H1 (cell line): ENCODE measurements at regions not wholly inside any gene's neighbourhood (a gene's known extent, or its start where the extent isn't known, plus 50 kb on each side); places are given as distances from the start of the nearest gene placed in this dataset.

ENCODE experiments used
- CTCF ChIA-PET: fragments of 300-600 bp; sonication (Branson Sonifier 250); formaldehyde crosslinking; loops from one replicate; lab custom pipeline; 2021; ENCODE audit not compliant: partially characterized antibody; lab: Charles Lee
- POLR2A ChIA-PET: fragments of 300-600 bp; sonication (Branson Sonifier 250); formaldehyde crosslinking; loops from one replicate; lab custom pipeline; 2021; ENCODE audit warnings: inconsistent platforms; ENCODE audit not compliant: partially characterized antibody; lab: Charles Lee
- DNase-seq, 2 experiments: peaks; one replicate each; pipeline versions ENCODE4 v3.0.0 to v3.0.0-alpha.2; 2010 to 2022; ENCODE audit warnings: low spot score in 2 of 2, low read depth in 1 of 2, mixed read lengths in 1 of 2
- FAIRE-seq: peaks from 2 replicates; lab custom pipeline; 2011; peaks lifted over from hg19 to GRCh38; lab: Jason Lieb, UNC
- H2AFZ ChIP-seq: 2 replicates; pipeline ENCODE4 v1.8.1; 2012; ENCODE audit warnings: low read length, inconsistent platforms
- H2AK5ac ChIP-seq: 2 replicates; pipeline ENCODE4 v1.6.1; 2013; ENCODE audit warnings: low read depth, low read length
- H2BK120ac ChIP-seq: replicated peaks from 2 replicates; pipeline ENCODE3; 2013; ENCODE audit warnings: low read depth, low read length, inconsistent platforms
- H2BK12ac ChIP-seq: 2 replicates; pipeline ENCODE4 v1.6.1; 2013; ENCODE audit warnings: low read depth, low read length
- H2BK15ac ChIP-seq: 2 replicates; pipeline ENCODE4 v1.6.1; 2013; ENCODE audit warnings: low read length
- H2BK20ac ChIP-seq: 2 replicates; pipeline ENCODE4 v1.6.1; 2013; ENCODE audit warnings: low read length
- H2BK5ac ChIP-seq: 2 replicates; pipeline ENCODE4 v1.6.1; 2013; ENCODE audit warnings: low read depth, low read length
- H3K14ac ChIP-seq: 2 replicates; pipeline ENCODE4 v1.6.1; 2013; ENCODE audit warnings: inconsistent platforms; ENCODE audit not compliant: insufficient read length
- H3K18ac ChIP-seq: 2 replicates; pipeline ENCODE4 v1.6.1; 2013; ENCODE audit warnings: low read length; ENCODE audit errors: extremely low read depth
- H3K23ac ChIP-seq: 2 replicates; pipeline ENCODE4 v1.6.1; 2013; ENCODE audit warnings: inconsistent platforms; ENCODE audit not compliant: insufficient read length
- H3K23me2 ChIP-seq: 2 replicates; pipeline ENCODE4 v1.6.1; 2013; ENCODE audit warnings: low read depth, low read length
- H3K27ac ChIP-seq: 2 replicates; pipeline ENCODE4 v1.6.1; 2011; ENCODE audit warnings: low read depth, low read length, inconsistent platforms
- H3K27me3 ChIP-seq, 4 experiments: replicated peaks in 1 of 4; 1 replicate in 1 of 4; 2 replicates in 3 of 4; pipeline versions ENCODE4 v1.6.1 to v1.8.1; 2011 to 2013; ENCODE audit warnings: low read length in 3 of 4, mild to moderate bottlenecking in 3 of 4, inconsistent platforms in 2 of 4, mixed read lengths in 2 of 4, moderate library complexity in 1 of 4; ENCODE audit not compliant: control insufficient read depth in 3 of 4, insufficient read depth in 3 of 4; ENCODE audit errors: extremely low read depth in 1 of 4
- H3K36me3 ChIP-seq, 4 experiments: 2 replicates each; pipeline versions ENCODE4 v1.6.1 to v1.8.1; 2011 to 2013; ENCODE audit warnings: mild to moderate bottlenecking in 4 of 4, low read length in 3 of 4, moderate library complexity in 2 of 4, control low read depth in 1 of 4, inconsistent platforms in 1 of 4; ENCODE audit not compliant: insufficient read depth in 4 of 4, control insufficient read depth in 2 of 4
- H3K4ac ChIP-seq: replicated peaks from 2 replicates; pipeline ENCODE3; 2013; ENCODE audit warnings: low read length, low read depth, mixed read lengths, inconsistent platforms; ENCODE audit not compliant: insufficient read length
- H3K4me1 ChIP-seq, 4 experiments: replicated peaks in 1 of 4; 1 replicate in 1 of 4; 2 replicates in 3 of 4; pipeline versions ENCODE4 v1.6.1 to v1.8.1; 2011 to 2013; ENCODE audit warnings: low read length in 3 of 4, inconsistent platforms in 2 of 4, mixed read lengths in 1 of 4; ENCODE audit not compliant: insufficient read depth in 4 of 4, control insufficient read depth in 3 of 4
- H3K4me2 ChIP-seq, 2 experiments: 2 replicates each; pipeline versions ENCODE4 v1.6.1 to v1.8.1; 2011 to 2013; ENCODE audit warnings: low read depth in 2 of 2, low read length in 2 of 2, control low read depth in 1 of 2, inconsistent platforms in 1 of 2, mild to moderate bottlenecking in 1 of 2; ENCODE audit not compliant: insufficient read depth in 1 of 2
- H3K4me3 ChIP-seq, 4 experiments: fragments of 200-600, 300-600 bp in 1 of 4; sonication (generic), shearing (Covaris generic), sonication (Bioruptor Twin) in 1 of 4; 2 replicates each; pipeline versions ENCODE4 v1.5.1 to v1.8.1; 2011 to 2016; ENCODE audit warnings: low read length in 4 of 4, low read depth in 3 of 4, control low read depth in 2 of 4, inconsistent platforms in 2 of 4, mild to moderate bottlenecking in 2 of 4, mixed read lengths in 1 of 4, moderate library complexity in 1 of 4; ENCODE audit not compliant: insufficient read depth in 2 of 4; ENCODE audit errors: extremely low read depth in 1 of 4
- H3K56ac ChIP-seq: replicated peaks from 2 replicates; pipeline ENCODE3; 2013; ENCODE audit warnings: low read depth, mild to moderate bottlenecking, mixed read lengths, low read length, inconsistent platforms; ENCODE audit not compliant: insufficient read length
- H3K79me1 ChIP-seq: 2 replicates; pipeline ENCODE4 v1.6.1; 2013; ENCODE audit warnings: low read depth, low read length, control low read depth
- H3K79me2 ChIP-seq, 2 experiments: 2 replicates each; pipeline versions ENCODE4 v1.6.1 to v1.8.1; 2012 to 2013; ENCODE audit warnings: low read length in 2 of 2, mild to moderate bottlenecking in 2 of 2, inconsistent platforms in 1 of 2; ENCODE audit not compliant: insufficient read depth in 2 of 2, control insufficient read depth in 1 of 2
- H3K9ac ChIP-seq, 4 experiments: replicated peaks in 1 of 4; 1 replicate in 1 of 4; 2 replicates in 3 of 4; pipeline versions ENCODE4 v1.6.1 to v1.8.1; 2011 to 2013; ENCODE audit warnings: low read depth in 3 of 4, low read length in 3 of 4, control low read depth in 2 of 4, mild to moderate bottlenecking in 2 of 4, moderate library complexity in 2 of 4, inconsistent platforms in 1 of 4; ENCODE audit errors: extremely low read depth in 1 of 4
- H3K9me3 ChIP-seq, 2 experiments: 2 replicates each; pipeline versions ENCODE4 v1.6.1 to v1.8.1; 2012 to 2013; ENCODE audit warnings: mild to moderate bottlenecking in 2 of 2, moderate library complexity in 2 of 2, control low read depth in 1 of 2, inconsistent platforms in 1 of 2, low read depth in 1 of 2, low read length in 1 of 2, mixed read lengths in 1 of 2; ENCODE audit not compliant: insufficient read depth in 2 of 2
- H4K20me1 ChIP-seq, 2 experiments: replicated peaks in 1 of 2; 2 replicates each; pipeline versions ENCODE3 to v1.8.1; 2011 to 2013; ENCODE audit warnings: inconsistent platforms in 2 of 2, low read length in 2 of 2, mild to moderate bottlenecking in 1 of 2; ENCODE audit not compliant: insufficient read depth in 2 of 2, control insufficient read depth in 1 of 2
- H4K5ac ChIP-seq: 2 replicates; pipeline ENCODE4 v1.6.1; 2013; ENCODE audit warnings: low read length, low read depth, mixed read lengths, inconsistent platforms; ENCODE audit not compliant: insufficient read length
- H4K8ac ChIP-seq: 2 replicates; pipeline ENCODE4 v1.8.0; 2013; ENCODE audit warnings: mild to moderate bottlenecking, moderate library complexity, low read length, inconsistent platforms; ENCODE audit not compliant: insufficient read depth; ENCODE audit errors: extremely low read depth
- H4K91ac ChIP-seq: replicated peaks from 2 replicates; pipeline ENCODE3; 2013; ENCODE audit warnings: low read length, mixed read lengths, inconsistent platforms; ENCODE audit not compliant: insufficient read length
- BRCA1 ChIP-seq: IDR thresholded peaks from 2 replicates; pipeline ENCODE4 v1.6.1; 2012; ENCODE audit warnings: low read depth, low read length, improper control_type of control experiment
- CBX5 ChIP-seq: fragments of 300-800, 300-1000 bp; sonication (generic); IDR thresholded peaks from 2 replicates; pipeline ENCODE4 v1.7.1; 2016; ENCODE audit warnings: antibody characterized with exemption, low read length, low read depth
- EP300 ChIP-seq, 2 experiments: IDR thresholded peaks; 1 replicate in 1 of 2; 2 replicates in 1 of 2; pipeline ENCODE4 v1.6.1; 2011 to 2012; ENCODE audit warnings: low read depth in 2 of 2, low read length in 2 of 2, mild to moderate bottlenecking in 2 of 2, borderline replicate concordance in 1 of 2, inconsistent platforms in 1 of 2, moderate library complexity in 1 of 2
- JUND ChIP-seq: IDR thresholded peaks from 2 replicates; pipeline ENCODE4 v1.6.1; 2011; ENCODE audit warnings: mild to moderate bottlenecking, improper control_type of control experiment, low read length
- KDM4A ChIP-seq: IDR thresholded peaks from one replicate; pipeline ENCODE4 v1.7.1; 2012; ENCODE audit warnings: low read depth, mild to moderate bottlenecking, moderate library complexity, low read length, inconsistent platforms; ENCODE audit not compliant: severe bottlenecking
- NANOG ChIP-seq: IDR thresholded peaks from 2 replicates; pipeline ENCODE4 v1.6.1; 2011; ENCODE audit warnings: low read length, low read depth, mild to moderate bottlenecking, inconsistent platforms; ENCODE audit not compliant: insufficient read depth, poor library complexity, severe bottlenecking
- RNF2 ChIP-seq: fragments of 200-900, 300-1000 bp; sonication (generic); IDR thresholded peaks from 2 replicates; pipeline ENCODE4 v1.7.1; 2016; ENCODE audit warnings: borderline replicate concordance, low read depth, mild to moderate bottlenecking, antibody characterized with exemption, low read length; ENCODE audit not compliant: poor library complexity, severe bottlenecking; ENCODE audit errors: missing control alignments
- SIRT6 ChIP-seq: IDR thresholded peaks from one replicate; pipeline ENCODE4 v1.7.1; 2012; ENCODE audit warnings: low read length, inconsistent platforms
- SP1 ChIP-seq: IDR thresholded peaks from 2 replicates; pipeline ENCODE4 v1.6.1; 2011; ENCODE audit warnings: low read depth, low read length
- SUZ12 ChIP-seq: fragments of 200-600 bp; sonication (generic); IDR thresholded peaks from 2 replicates; pipeline ENCODE4 v1.6.1; 2012; ENCODE audit warnings: mild to moderate bottlenecking, inconsistent platforms, low read length, moderate library complexity, mixed read lengths
- WGBS, 2 experiments: shearing (Covaris generic) in 1 of 2; methylation state at CpG; one replicate each; pipeline versions ENCODE4 v1.1.6 to v1.1.7; 2013 to 2015; ENCODE audit warnings: low lambda C conversion rate in 2 of 2, mixed read lengths in 2 of 2, inconsistent platforms in 1 of 2, low coverage in 1 of 2, missing lambda C conversion rate in 1 of 2; ENCODE audit not compliant: insufficient replicate concordance in 2 of 2, insufficient coverage in 1 of 2, insufficient read length in 1 of 2; ENCODE audit errors: extremely low coverage in 1 of 2, missing lambda C conversion rate in 1 of 2; 5-methylcytosine and 5-hydroxymethylcytosine counted together

DNA sequence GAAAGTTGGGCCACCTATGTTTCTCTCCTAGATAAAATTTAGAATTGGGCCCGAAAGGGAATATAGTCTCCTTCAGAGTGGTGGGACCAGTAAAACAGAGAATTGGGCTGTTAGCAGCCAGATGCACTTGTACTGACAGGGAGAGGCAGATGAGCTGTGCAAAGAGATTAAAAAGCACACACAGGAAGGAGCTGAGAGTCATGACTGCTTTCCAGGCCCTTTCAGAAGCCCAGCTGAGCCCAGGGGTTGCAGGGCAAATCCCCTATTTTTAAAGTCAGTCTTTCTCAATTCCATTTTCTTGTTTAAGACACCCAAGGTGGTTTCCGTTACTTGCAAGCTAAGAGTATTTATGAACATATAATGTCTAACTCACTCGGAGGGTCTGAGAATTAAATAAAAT, 130.4 kb downstream of the PRELID2 start:
- Histone ChIP-seq H3K4me3 (no peak overlapping the region), H3K27me3 (no peaks in the 10 kb centered on the region), H2BK120ac (no peak overlapping the region), H3K9me3 (no peaks in the 10 kb centered on the region), H3K27ac (no peak overlapping the region), H3K9ac (no peak overlapping the region), H3K4me2 (no peak overlapping the region), H2BK15ac (no peak overlapping the region), H2BK20ac (no peak overlapping the region), H2BK12ac (no peak overlapping the region), H2BK5ac (no peak overlapping the region), H4K91ac (no peak overlapping the region), H2AFZ (no peak overlapping the region), H3K79me2 (no peaks in the 10 kb centered on the region), H3K36me3 (no peaks in the 10 kb centered on the region), H3K4me1 (no peaks in the 10 kb centered on the region), H3K14ac (no peak overlapping the region), H4K20me1 (peaks cover 0 to 2% of the 10 kb centered on the region in 2 experiments), H3K23ac (no peak overlapping the region), H3K4ac (no peak overlapping the region), H3K23me2 (no peaks in the 10 kb centered on the region), H3K18ac (no peak overlapping the region), H2AK5ac (no peak overlapping the region), H3K56ac (no peak overlapping the region), H4K8ac (no peak overlapping the region), H4K5ac (no peak overlapping the region), H3K79me1 (no peaks in the 10 kb centered on the region)
- POLR2A ChIA-PET: interaction anchor here (0.6 to 0.7 kb wide), 2 partner anchors 76 to 1876 kb away, joined by 3 read pairs; no protein-coding TSS in a partner anchor
- no peak for FAIRE-seq
- TF ChIP-seq EP300 (IDR thresholded peaks at IDR 0.05; ENCODE audit: borderline replicate concordance in 1 of 2, low read depth in 2 of 2, low read length in 2 of 2) (no peak), SIRT6 (no peak), KDM4A (no peak), JUND (no peak), CBX5 (no peak), BRCA1 (no peak), SUZ12 (no peak), SP1 (no peak), RNF2 (no peak), NANOG (no peak)
- DNase-seq: no peak
- CTCF ChIA-PET: interaction anchor here (0.5 to 5.0 kb wide), 8 partner anchors 9 to 387 kb away, joined by 3 to 31 read pairs (median 4); no protein-coding TSS in a partner anchor
- 90% methylated on average over 3 of the region's 3 CpGs; no CpG with 5 or more reads in 1 of the 2 experiments for WGBS, 2 experiments
